ENCODE measurements at regions not wholly inside any gene's neighbourhood (a gene's known extent, or its start where the extent isn't known, plus 50 kb on each side); places are given as distances from the start of the nearest gene placed in this dataset.

GRCh38 chr13:105638426-105638825 is 897.0 kb downstream of the EFNB2 start:
- TF ChIP-seq CTCF (conservative IDR thresholded peaks at IDR 0.05; ENCODE audit: low read length) = no peak
- no peak for TF ChIP-seq EZH2phosphoT487 (IDR thresholded peaks at IDR 0.05; ENCODE audit: borderline replicate concordance, low read depth, low read length)

All from OCI-LY7 (cell line).